ENCODE measurements at regions not wholly inside any gene's neighbourhood (a gene's known extent, or its start where the extent isn't known, plus 50 kb on each side); places are given as distances from the start of the nearest gene placed in this dataset.

GRCh38 chr3:81909796-81910195, 148.4 kb upstream of the GBE1 start:
- no peak for FAIRE-seq
- intact Hi-C loops (cut with DNase I) = no loop called here
- no peak for DNase-seq
- H3K4me1 ChIP-seq = no peaks in the 10 kb centered on the region
- H3K36me3 ChIP-seq = no peaks in the 10 kb centered on the region
- 66 to 75% methylated on average over 3 of the region's 3 CpGs for WGBS, 2 donors
- no peak for ATAC-seq
- H3K9me3 ChIP-seq = no peaks in the 10 kb centered on the region
- no peak overlapping the region for H3K27ac ChIP-seq
- no peak for TF ChIP-seq CTCF (IDR thresholded peaks at IDR 0.05)
- H3K4me3 ChIP-seq = no peak overlapping the region
- H3K27me3 ChIP-seq = no peaks in the 10 kb centered on the region

GRCh38 chr3:81908561-81908960, 147.1 kb upstream of the GBE1 start:
- no peak overlapping the region for H3K4me3 ChIP-seq
- no peak overlapping the region for H3K27ac ChIP-seq
- FAIRE-seq (no peak), ATAC-seq (no peak), DNase-seq (no peak)
- H3K36me3 ChIP-seq = no peaks in the 10 kb centered on the region
- H3K9me3 ChIP-seq = no peaks in the 10 kb centered on the region
- TF ChIP-seq CTCF (IDR thresholded peaks at IDR 0.05) = no peak
- 58 to 63% methylated on average over 5 of the region's 5 CpGs for WGBS, 2 donors
- no peaks in the 10 kb centered on the region for H3K4me1 ChIP-seq
- intact Hi-C loops (cut with DNase I) = no loop called here
- H3K27me3 ChIP-seq = no peaks in the 10 kb centered on the region

GRCh38 chr3:81898336-81898735, 136.9 kb upstream of the GBE1 start:
- ATAC-seq (no peak), FAIRE-seq (no peak), DNase-seq (no peak)
- no peaks in the 10 kb centered on the region for H3K27me3 ChIP-seq
- WGBS, 2 donors = 63 to 85% methylated on average over 1 of the region's 1 CpG
- TF ChIP-seq CTCF (IDR thresholded peaks at IDR 0.05) = no peak
- no peak overlapping the region for H3K27ac ChIP-seq
- H3K9me3 ChIP-seq = no peaks in the 10 kb centered on the region
- intact Hi-C loops (cut with DNase I) = no loop called here
- no peaks in the 10 kb centered on the region for H3K4me1 ChIP-seq
- H3K36me3 ChIP-seq = no peaks in the 10 kb centered on the region
- H3K4me3 ChIP-seq = no peak overlapping the region

GRCh38 chr3:81894598-81894997, 133.2 kb upstream of the GBE1 start:
- no peaks in the 10 kb centered on the region for H3K36me3 ChIP-seq
- intact Hi-C loops (cut with DNase I) = no loop called here

More at GRCh38 chr3:81894598-81894997, 133.2 kb upstream of the GBE1 start:
- no peaks in the 10 kb centered on the region for H3K27me3 ChIP-seq
- H3K9me3 ChIP-seq = no peaks in the 10 kb centered on the region
- 80% methylated on average over 4 of the region's 4 CpGs for WGBS, 2 donors
- no peak for ATAC-seq
- FAIRE-seq = no peak
- no peak overlapping the region for H3K27ac ChIP-seq
- DNase-seq = no peak
- H3K4me3 ChIP-seq = no peak overlapping the region
- TF ChIP-seq CTCF (IDR thresholded peaks at IDR 0.05) = no peak
- H3K4me1 ChIP-seq = no peaks in the 10 kb centered on the region

Data from pancreas (tissue), 10 donors.